ENCODE measurements at regions not wholly inside any gene's neighbourhood (a gene's known extent, or its start where the extent isn't known, plus 50 kb on each side); places are given as distances from the start of the nearest gene placed in this dataset.

GRCh38 chr5:77157732-77158532 lies 52.5 kb upstream of the PDE8B start:
- no peak for DNase-seq

GRCh38 chr5:77156379-77156778 lies 54.1 kb upstream of the PDE8B start:
- DNase-seq: no peak

- DNase-seq: no peak
Observed at GRCh38 chr5:77155179-77155785, 55.2 kb upstream of the PDE8B start.

- no peak for DNase-seq
Observed at GRCh38 chr5:77152441-77152840, 58.0 kb upstream of the PDE8B start.

GRCh38 chr5:77151501-77151900 lies 59.0 kb upstream of the PDE8B start:
- DNase-seq: no peak

- DNase-seq: no peak
Observed at GRCh38 chr5:77146896-77147295, 59.8 kb upstream of the ZBED3 start.

GRCh38 chr5:77145666-77146065 lies 58.6 kb upstream of the ZBED3 start:
- DNase-seq: no peak

GRCh38 chr5:77144837-77145139 lies 57.7 kb upstream of the ZBED3 start:
- no peak for DNase-seq

- DNase-seq: peak; percentile 4
Observed at GRCh38 chr5:77143998-77144836, 57.1 kb upstream of the ZBED3 start.

GRCh38 chr5:77140350-77140749 lies 53.3 kb upstream of the ZBED3 start:
- no peak for DNase-seq

- no peak for DNase-seq
Observed at GRCh38 chr5:77139001-77139400, 51.9 kb upstream of the ZBED3 start.

Measured in GOT3 (cell line).